Common myeloid progenitor, CD34-positive (primary cell): ENCODE measurements at regions not wholly inside any gene's neighbourhood (a gene's known extent, or its start where the extent isn't known, plus 50 kb on each side); places are given as distances from the start of the nearest gene placed in this dataset.

ENCODE experiments used
- CTCF ChIA-PET: fragments of 350-600 bp; sonication (Branson Sonifier 250); formaldehyde crosslinking; loops from one replicate; lab custom pipeline; 2021; ENCODE audit warnings: antibody characterized with exemption; lab: Charles Lee
- POLR2A ChIA-PET: fragments of 350-600 bp; sonication (Branson Sonifier 250); formaldehyde crosslinking; loops from one replicate; lab custom pipeline; 2021; ENCODE audit warnings: antibody characterized with exemption; lab: Charles Lee
- DNase-seq, 3 donors: peaks; one replicate each; pipeline versions ENCODE4 v3.0.0 to v3.0.0-alpha.2; 2013
- H3K27ac ChIP-seq, 2 experiments: 1 replicate in 1 of 2; 2 replicates in 1 of 2; pipeline ENCODE4 v1.7.0; 2013; ENCODE audit warnings: inconsistent platforms in 2 of 2, low read length in 2 of 2, mild to moderate bottlenecking in 2 of 2, low read depth in 1 of 2, moderate library complexity in 1 of 2; ENCODE audit not compliant: severe bottlenecking in 2 of 2, insufficient read depth in 1 of 2, poor library complexity in 1 of 2
- H3K27me3 ChIP-seq, 5 experiments: replicated peaks in 2 of 5; 1 replicate in 3 of 5; 2 replicates in 2 of 5; pipeline versions ENCODE4 v1.6.1 to v1.7.0; 2013; ENCODE audit warnings: low read length in 4 of 5, mild to moderate bottlenecking in 2 of 5, moderate library complexity in 2 of 5, inconsistent platforms in 1 of 5; ENCODE audit not compliant: insufficient read depth in 5 of 5, control insufficient read depth in 4 of 5
- H3K36me3 ChIP-seq, 4 experiments: 1 replicate in 2 of 4; 2 replicates in 2 of 4; pipeline versions ENCODE4 v1.6.1 to v1.7.0; 2013; ENCODE audit warnings: low read length in 3 of 4, control low read depth in 1 of 4, mild to moderate bottlenecking in 1 of 4; ENCODE audit not compliant: control insufficient read depth in 4 of 4, insufficient read depth in 4 of 4
- H3K4me1 ChIP-seq, 4 experiments: 1 replicate in 3 of 4; 2 replicates in 1 of 4; pipeline versions ENCODE4 v1.6.1 to v1.7.1; 2013; ENCODE audit warnings: low read length in 3 of 4, mild to moderate bottlenecking in 3 of 4, control low read depth in 1 of 4, inconsistent platforms in 1 of 4, moderate library complexity in 1 of 4; ENCODE audit not compliant: control insufficient read depth in 4 of 4, insufficient read depth in 4 of 4; ENCODE audit errors: control extremely low read depth in 1 of 4
- H3K4me3 ChIP-seq, 7 experiments: 1 replicate in 4 of 7; 2 replicates in 3 of 7; pipeline versions ENCODE4 v1.5.1 to v1.7.0; 2013; ENCODE audit warnings: mild to moderate bottlenecking in 7 of 7, low read length in 6 of 7, moderate library complexity in 6 of 7, inconsistent platforms in 2 of 7, low read depth in 2 of 7, control low read depth in 1 of 7; ENCODE audit not compliant: insufficient read depth in 4 of 7, control insufficient read depth in 1 of 7; ENCODE audit errors: extremely low read depth in 1 of 7
- H3K9me3 ChIP-seq, 5 experiments: 1 replicate in 4 of 5; 2 replicates in 1 of 5; pipeline versions ENCODE4 v1.6.1 to v1.7.1; 2013; ENCODE audit warnings: low read length in 4 of 5, mild to moderate bottlenecking in 2 of 5, inconsistent platforms in 1 of 5, low read depth in 1 of 5, moderate library complexity in 1 of 5; ENCODE audit not compliant: control insufficient read depth in 4 of 5, insufficient read depth in 2 of 5; ENCODE audit errors: control extremely low read depth in 1 of 5
- WGBS: methylation state at CpG from one replicate; pipeline ENCODE4 v1.1.5; 2013; ENCODE audit not compliant: insufficient coverage; 5-methylcytosine and 5-hydroxymethylcytosine counted together

DNA sequence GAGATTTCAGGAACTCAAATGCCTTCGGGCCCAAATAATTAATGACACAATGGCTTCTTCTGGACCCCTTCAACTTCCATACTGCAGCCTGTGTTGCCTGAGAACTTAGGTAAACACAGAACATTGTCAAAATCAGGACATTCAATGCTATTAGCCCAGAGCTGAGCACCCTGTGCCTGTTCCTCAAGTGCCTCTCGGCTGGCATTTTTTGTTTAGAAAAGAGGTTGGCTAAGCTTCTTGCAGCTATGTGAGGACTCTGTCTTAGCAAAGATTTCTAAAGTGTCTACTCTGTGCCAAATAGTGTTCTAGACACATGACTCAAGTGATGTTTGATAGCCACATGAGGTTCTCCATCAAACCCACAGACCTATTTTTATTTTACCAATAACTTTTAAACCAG lies 289.3 kb upstream of the ARID1B start:
- Histone ChIP-seq H3K4me3 (no peak overlapping the region), H3K36me3 (no peaks in the 10 kb centered on the region), H3K4me1 (no peaks in the 10 kb centered on the region), H3K27ac (no peak overlapping the region), H3K27me3 (no peaks in the 10 kb centered on the region), H3K9me3 (peaks cover 6 to 32% (median 12%) of the 10 kb centered on the region in 5 experiments)
- ChIA-PET CTCF (no interaction called here), POLR2A (no interaction called here)
- DNase-seq, result no peak
- WGBS, result 100% methylated on average over 1 of the region's 2 CpGs

DNA sequence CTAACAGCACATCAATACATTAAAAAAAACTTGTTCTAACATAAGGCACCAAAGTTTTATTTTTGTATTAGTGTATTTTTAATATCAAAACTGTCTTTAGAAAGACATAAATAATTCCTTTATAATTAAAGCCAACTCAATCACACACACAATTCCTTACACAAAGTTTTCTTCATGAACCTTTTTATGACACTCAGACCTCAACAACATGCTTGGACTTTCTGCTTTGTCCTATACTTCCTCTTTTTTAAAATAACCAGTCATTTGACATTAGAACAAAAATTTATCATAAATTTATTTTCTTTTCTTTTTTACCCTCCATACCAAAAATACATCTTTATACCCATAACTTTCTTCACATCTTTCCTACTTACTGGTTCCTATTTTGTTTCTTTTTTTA lies 292.0 kb upstream of the ARID1B start:
- ChIA-PET CTCF (no interaction called here), POLR2A (no interaction called here)
- Histone ChIP-seq H3K4me1 (no peaks in the 10 kb centered on the region), H3K27me3 (no peaks in the 10 kb centered on the region), H3K9me3 (peaks cover 2 to 24% (median 8%) of the 10 kb centered on the region in 5 experiments), H3K4me3 (no peak overlapping the region), H3K27ac (no peak overlapping the region), H3K36me3 (no peaks in the 10 kb centered on the region)
- peak in 2 of 3 donors; percentile 36 to 60 for DNase-seq

DNA sequence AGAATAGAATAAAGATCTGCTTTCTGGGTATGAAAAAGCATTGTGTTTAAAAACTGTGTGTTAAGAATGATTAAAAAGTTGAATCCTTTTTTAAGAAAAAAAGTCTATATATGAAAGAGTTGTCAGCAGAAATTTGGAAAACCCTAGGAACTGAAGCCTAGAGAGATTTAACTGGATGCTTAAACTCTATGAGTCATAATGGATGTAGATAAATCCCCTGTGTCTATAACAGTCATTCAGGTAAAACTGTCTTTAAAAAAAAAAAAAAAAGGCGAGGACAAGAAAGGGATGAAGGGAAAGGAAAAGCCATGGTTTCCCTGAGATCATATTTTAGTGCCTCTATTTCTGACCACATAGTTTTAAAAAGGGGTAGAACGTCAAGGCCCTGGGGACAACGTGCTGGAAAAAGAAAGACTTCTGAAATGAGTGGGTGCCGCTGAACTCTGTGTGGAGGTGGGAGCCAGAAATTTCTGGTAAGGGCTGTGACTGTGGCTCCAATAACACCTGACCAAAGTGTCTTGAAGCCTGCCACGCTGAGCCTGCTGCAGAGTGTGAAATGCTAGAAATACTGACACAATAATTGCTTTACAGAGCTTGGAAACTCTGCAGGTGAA lies 302.6 kb upstream of the ARID1B start:
- Histone ChIP-seq H3K4me1 (no peaks in the 10 kb centered on the region), H3K4me3 (no peak overlapping the region), H3K27ac (no peak overlapping the region), H3K36me3 (peaks cover 0 to 2% (median 0%) of the 10 kb centered on the region in 4 experiments), H3K27me3 (no peaks in the 10 kb centered on the region), H3K9me3 (peaks cover 0 to 3% (median 0%) of the 10 kb centered on the region in 5 experiments)
- WGBS, result 100% methylated on average over 3 of the region's 5 CpGs
- DNase-seq, result no peak
- ChIA-PET CTCF (interaction anchor here (1.0 kb wide), 1 partner anchor 406 kb away, joined by 3 read pairs; no protein-coding TSS in a partner anchor), POLR2A (no interaction called here)

DNA sequence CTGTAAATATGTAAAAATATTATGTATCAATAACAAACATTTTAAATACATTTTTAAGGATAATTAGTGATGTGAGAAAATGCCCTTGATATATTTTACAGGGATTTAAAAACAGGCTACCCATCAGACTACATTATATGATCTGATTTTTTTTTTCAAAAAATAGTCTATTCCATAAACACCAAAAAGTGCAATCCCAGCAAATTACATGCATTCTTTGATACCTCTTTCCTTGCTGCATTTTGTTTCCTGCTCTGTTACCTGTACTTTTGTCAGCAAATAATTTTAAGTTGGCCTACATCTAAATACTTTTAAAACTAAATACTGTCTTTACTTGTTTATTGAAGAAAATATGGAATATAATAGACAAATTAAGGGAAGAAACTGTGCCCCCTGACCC lies 306.2 kb upstream of the ARID1B start:
- Histone ChIP-seq H3K36me3 (peaks cover 0 to 2% (median 0%) of the 10 kb centered on the region in 4 experiments), H3K27me3 (no peaks in the 10 kb centered on the region), H3K4me1 (no peaks in the 10 kb centered on the region), H3K9me3 (peaks cover 0 to 2% (median 0%) of the 10 kb centered on the region in 5 experiments), H3K27ac (no peak overlapping the region), H3K4me3 (no peak overlapping the region)
- ChIA-PET POLR2A (no interaction called here), CTCF (interaction anchor here (0.9 kb wide), 1 partner anchor 9 kb away, joined by 3 read pairs; no protein-coding TSS in a partner anchor)
- no peak for DNase-seq

DNA sequence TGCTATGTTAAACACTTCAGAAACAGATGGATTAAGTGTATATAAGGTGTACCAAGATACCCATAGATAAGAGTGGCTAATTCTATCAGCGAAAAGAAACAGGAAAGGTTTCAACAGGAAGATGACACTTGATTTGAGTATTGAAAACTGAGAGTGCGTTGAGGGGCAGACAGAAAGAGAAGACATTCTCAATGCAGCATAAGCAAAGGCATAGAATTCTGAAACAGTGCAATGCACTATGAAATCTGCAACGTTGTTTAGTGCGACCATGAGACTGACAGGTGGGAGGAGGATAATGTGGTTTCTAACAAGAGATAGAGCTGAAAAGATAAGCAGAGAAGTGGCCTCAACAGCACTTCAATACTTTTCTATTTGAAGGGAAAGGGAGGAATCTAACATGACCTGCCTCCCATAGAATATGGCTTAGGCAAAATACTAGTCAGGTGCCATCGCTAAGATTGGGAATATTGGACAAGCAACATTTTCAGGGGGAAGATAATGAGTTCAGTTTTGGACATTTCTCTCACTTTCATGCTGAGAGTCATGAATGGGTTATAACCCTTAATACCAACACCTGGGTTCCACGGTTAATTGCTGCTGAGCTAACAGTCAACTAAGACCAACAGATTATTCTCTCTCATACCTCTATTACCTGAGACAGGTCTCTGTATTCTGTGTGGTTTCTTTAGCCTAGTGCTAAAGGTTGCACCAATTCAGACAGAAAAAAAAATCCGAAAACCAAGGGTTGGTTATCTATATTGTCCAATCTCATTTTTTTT lies 312.9 kb upstream of the ARID1B start:
- no peak for DNase-seq
- H3K4me1 ChIP-seq, result peaks cover 0 to 5% (median 0%) of the 10 kb centered on the region in 4 experiments
- H3K27ac ChIP-seq, result no peak overlapping the region
- H3K36me3 ChIP-seq, result no peaks in the 10 kb centered on the region
- peaks cover 0 to 2% (median 0%) of the 10 kb centered on the region in 5 experiments for H3K9me3 ChIP-seq
- ChIA-PET CTCF (no interaction called here), POLR2A (interaction anchor here (0.5 kb wide), 1 partner anchor 1080 kb away, joined by 3 read pairs; no protein-coding TSS in a partner anchor)
- 75% methylated on average over 5 of the region's 7 CpGs for WGBS
- no peaks in the 10 kb centered on the region for H3K27me3 ChIP-seq
- H3K4me3 ChIP-seq, result no peak overlapping the region

DNA sequence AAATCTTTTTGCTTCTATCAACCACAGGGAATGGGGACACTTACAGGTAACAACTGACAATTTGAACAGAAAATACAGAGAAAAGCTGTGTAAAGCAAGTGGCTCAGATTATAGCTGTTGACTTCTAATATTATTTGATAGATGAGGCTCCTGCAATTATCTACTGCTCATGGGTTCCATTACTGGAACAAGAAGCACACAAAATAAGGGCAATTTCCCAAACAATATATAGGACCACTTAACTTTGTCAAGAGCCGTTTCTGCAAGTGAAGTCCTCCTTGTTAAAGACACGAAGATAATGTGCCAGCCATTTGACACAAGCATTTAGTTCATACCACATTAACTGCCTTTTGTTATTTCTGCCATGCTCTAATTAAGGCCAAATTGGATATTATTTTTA lies 315.5 kb upstream of the ARID1B start:
- Histone ChIP-seq H3K9me3 (no peaks in the 10 kb centered on the region), H3K27me3 (no peaks in the 10 kb centered on the region), H3K27ac (no peak overlapping the region), H3K36me3 (no peaks in the 10 kb centered on the region), H3K4me1 (peaks cover 0 to 5% (median 0%) of the 10 kb centered on the region in 4 experiments), H3K4me3 (no peak overlapping the region)
- ChIA-PET POLR2A (no interaction called here), CTCF (no interaction called here)
- WGBS, result 100% methylated on average over 2 of the region's 2 CpGs
- no peak for DNase-seq

DNA sequence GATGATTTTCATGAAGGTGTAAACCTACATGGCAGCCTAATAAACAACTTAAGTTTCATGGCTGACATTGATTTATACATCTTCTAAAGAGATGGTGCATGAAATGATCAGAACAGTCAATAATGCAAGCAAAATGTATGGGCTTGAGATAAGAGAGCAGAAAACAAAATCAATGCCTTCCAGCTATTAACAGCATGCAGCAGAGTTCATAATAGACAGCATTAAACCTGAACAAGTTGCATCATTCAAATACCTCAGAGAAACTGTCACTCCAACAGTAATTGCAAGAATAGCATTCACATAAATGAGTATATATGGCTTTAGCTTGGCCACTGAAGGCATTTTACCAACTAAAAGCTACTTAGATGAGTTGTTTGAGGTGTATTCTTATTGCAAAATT lies 319.6 kb upstream of the ARID1B start:
- no peaks in the 10 kb centered on the region for H3K4me1 ChIP-seq
- H3K4me3 ChIP-seq, result no peak overlapping the region
- CTCF ChIA-PET, result no interaction called here
- no peak overlapping the region for H3K27ac ChIP-seq
- H3K27me3 ChIP-seq, result no peaks in the 10 kb centered on the region
- H3K36me3 ChIP-seq, result peaks cover 0 to 3% (median 0%) of the 10 kb centered on the region in 4 experiments
- peaks cover 0 to under 1% (median 0%) of the 10 kb centered on the region in 5 experiments for H3K9me3 ChIP-seq
- no peak for DNase-seq
- POLR2A ChIA-PET, result no interaction called here
